WI38 (cell line): ENCODE measurements at regions not wholly inside any gene's neighbourhood (a gene's known extent, or its start where the extent isn't known, plus 50 kb on each side); places are given as distances from the start of the nearest gene placed in this dataset.
"Not testable (repeated sequence)": the region's sequence is repeated elsewhere in the genome, so short reads cannot be mapped to it uniquely, and the experiment has no call there.

Experiments used
- H3K4me3 ChIP-seq: 2 replicates; pipeline ENCODE4 v1.5.1; 2011; ENCODE audit warnings: low read depth, mild to moderate bottlenecking, control low read depth, low read length
- CTCF ChIP-seq: IDR thresholded peaks from 2 replicates; pipeline ENCODE4 v1.5.1; 2012; ENCODE audit warnings: low read depth, mild to moderate bottlenecking, control low read depth, low read length

- not testable (repeated sequence) for H3K4me3 ChIP-seq
These were observed 174.8 kb downstream of the COL12A1 start for GRCh38 chr6:75031102-75031501.

GRCh38 chr6:75029333-75029732, 176.5 kb downstream of the COL12A1 start:
- H3K4me3 ChIP-seq, result no peak overlapping the region
- no peak for TF ChIP-seq CTCF

DNA sequence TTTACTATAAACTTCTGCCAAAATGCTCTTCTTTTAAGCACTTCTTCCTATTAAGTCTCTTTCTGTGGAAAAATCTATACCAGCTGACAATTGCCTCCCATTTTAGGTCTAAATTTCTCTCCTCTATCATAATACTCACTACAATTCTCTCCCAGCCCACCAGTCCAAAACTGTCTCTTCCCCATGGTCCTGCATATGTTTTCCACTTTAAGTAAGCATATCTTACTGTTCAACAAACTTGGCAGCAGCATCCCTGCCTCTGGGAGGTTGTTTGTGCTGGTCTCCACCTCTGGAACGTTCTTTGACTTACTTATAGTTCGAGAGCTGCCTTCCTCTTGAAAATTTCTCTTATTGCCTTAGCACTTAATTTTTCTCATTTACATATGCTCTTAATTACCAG, 180.5 kb downstream of the COL12A1 start:
- no peak for TF ChIP-seq CTCF
- H3K4me3 ChIP-seq, result no peak overlapping the region

DNA sequence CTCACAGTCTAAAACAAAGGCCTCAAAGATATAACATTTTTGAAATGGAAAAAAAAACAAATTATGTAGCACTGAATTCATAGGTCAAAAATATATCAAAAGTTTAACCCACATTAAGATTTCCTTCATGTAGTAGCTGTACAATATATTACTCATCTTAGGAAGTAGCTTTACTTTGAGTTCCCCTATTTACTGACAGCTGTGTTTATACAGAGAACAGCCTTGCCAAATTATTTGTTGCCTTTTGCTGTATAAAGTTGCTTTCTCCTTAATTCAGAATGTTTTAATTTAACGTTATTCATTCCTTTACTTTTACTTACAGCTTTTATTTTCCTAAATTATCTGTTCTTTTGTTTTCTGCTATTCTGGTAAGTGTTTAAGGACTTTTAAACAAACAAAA, 181.0 kb downstream of the COL12A1 start:
- TF ChIP-seq CTCF, result no peak

DNA sequence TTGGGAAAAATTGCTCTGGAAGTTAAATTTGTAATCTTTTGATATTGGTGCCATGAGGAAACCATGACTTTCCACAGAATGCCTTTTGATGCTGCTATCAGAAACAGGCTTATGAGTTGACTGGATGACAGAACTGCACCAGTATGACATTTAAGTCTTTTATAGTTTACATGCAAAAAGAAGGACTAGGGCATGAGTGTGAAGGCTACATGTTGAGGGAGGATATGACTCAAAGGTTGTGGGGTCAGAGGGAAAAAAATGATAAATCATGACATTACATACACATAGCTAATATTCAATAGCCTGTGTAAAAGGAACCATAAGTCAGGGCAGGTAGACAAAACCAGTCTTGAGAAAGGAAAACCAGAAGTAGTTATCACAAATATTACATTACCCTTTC, 182.2 kb downstream of the COL12A1 start:
- H3K4me3 ChIP-seq, result no peak overlapping the region
- TF ChIP-seq CTCF, result no peak

More for the DNA sequence above, 181.0 kb downstream of the COL12A1 start:
- no peak overlapping the region for H3K4me3 ChIP-seq

DNA sequence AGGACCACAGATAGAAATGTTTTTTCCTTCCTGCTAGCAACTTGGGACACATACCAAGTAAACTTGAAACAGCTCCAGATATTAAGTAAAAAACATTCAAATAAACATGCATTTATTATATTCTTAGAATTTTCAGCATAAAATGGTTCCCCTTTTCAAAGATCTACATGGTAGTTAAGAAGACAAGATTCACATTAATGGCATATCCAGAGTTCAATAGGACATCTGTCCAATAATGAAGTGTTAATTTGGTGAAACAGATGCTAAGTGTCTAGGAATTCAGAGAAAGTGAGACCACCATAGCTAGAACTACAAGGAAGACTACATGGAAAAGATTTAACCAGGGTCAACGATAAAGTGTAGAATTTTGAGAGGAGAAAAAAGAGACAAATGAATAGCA, 184.9 kb downstream of the COL12A1 start:
- no peak for TF ChIP-seq CTCF
- no peak overlapping the region for H3K4me3 ChIP-seq

- no peak overlapping the region for H3K4me3 ChIP-seq
- TF ChIP-seq CTCF, result no peak
These were observed 185.5 kb downstream of the COL12A1 start for GRCh38 chr6:75020376-75020775.

DNA sequence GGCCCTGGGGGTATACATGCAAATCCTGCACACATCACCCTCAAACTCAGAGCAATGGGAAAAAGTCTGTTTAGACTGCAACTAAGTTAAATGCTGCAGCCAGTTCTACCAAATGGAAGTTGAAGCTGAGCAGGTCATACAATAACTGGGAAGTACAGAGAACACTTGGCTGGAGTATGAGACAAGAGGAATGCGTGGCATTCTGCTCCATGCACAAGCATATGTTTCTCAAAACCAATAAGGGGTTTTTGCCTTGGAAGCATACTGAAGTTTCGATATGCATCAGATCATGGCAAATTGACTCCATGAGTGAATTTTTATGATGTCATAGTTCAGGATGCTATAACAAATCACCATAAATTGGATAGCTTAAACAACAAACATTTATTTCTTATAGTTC, 193.8 kb downstream of the COL12A1 start:
- TF ChIP-seq CTCF, result no peak
- H3K4me3 ChIP-seq, result no peak overlapping the region

DNA sequence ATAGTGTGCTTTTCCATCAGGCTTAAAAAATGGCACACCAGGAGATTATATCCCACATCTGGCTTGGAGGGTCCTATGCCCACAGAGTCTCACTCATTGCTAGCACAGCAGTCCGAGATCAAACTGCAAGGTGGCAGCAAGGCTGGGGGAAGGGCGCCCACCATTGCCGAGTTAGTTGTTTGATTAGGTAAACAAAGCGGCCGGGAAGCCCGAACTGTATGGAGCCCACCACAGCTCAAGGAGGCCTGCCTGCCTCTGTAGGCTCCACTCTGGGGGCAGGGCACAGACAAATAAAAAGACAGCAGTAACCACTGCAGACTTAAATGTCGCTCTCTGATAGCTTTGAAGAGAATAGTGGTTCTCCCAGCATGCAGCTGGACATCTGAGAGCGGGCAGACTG, 201.9 kb downstream of the COL12A1 start:
- not testable (repeated sequence) for H3K4me3 ChIP-seq
